ENCODE measurements at regions not wholly inside any gene's neighbourhood (a gene's known extent, or its start where the extent isn't known, plus 50 kb on each side); places are given as distances from the start of the nearest gene placed in this dataset.

DNA sequence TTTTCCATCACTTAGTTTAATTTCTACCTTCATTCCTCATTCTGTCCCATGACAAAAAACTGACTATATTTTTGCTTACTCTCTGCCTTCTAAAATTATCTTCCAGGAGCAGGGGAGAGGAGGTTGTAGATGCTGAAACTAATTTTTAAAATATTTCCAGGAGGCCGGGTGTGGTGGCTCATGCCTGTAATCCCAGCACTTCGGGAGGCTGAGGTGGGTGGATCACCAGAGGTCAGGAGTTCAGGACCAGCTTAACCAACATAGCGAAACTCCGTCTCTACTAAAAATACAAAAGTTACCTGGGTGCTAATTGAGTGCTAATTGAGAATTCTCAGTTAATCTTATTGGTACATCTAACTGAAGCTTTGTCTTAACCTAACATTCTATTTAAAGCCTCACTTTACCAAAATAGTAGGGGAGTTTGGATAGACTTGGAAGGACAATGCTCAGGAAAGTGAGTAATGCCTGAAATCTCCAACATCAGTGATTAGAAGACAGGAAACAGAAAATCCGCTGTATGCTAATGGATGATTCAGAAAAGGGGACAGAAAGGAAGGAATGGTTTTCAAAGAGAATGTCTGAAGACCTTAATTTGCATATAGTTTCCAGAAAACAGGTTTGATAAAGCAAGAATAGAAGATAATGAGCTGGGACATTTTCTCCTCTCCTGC is 336.1 kb downstream of the GBE1 start:
- TF ChIP-seq CTCF (IDR thresholded peaks at IDR 0.05): no peak

GRCh38 chr3:81419228-81419627 is 342.2 kb downstream of the GBE1 start:
- TF ChIP-seq CTCF (IDR thresholded peaks at IDR 0.05): peak; percentile 50

GRCh38 chr3:81416812-81417211 is 344.6 kb downstream of the GBE1 start:
- no peak for TF ChIP-seq CTCF (IDR thresholded peaks at IDR 0.05)

- no peak for TF ChIP-seq CTCF (IDR thresholded peaks at IDR 0.05)
Observed at GRCh38 chr3:81406318-81406717, 355.1 kb downstream of the GBE1 start.

DNA sequence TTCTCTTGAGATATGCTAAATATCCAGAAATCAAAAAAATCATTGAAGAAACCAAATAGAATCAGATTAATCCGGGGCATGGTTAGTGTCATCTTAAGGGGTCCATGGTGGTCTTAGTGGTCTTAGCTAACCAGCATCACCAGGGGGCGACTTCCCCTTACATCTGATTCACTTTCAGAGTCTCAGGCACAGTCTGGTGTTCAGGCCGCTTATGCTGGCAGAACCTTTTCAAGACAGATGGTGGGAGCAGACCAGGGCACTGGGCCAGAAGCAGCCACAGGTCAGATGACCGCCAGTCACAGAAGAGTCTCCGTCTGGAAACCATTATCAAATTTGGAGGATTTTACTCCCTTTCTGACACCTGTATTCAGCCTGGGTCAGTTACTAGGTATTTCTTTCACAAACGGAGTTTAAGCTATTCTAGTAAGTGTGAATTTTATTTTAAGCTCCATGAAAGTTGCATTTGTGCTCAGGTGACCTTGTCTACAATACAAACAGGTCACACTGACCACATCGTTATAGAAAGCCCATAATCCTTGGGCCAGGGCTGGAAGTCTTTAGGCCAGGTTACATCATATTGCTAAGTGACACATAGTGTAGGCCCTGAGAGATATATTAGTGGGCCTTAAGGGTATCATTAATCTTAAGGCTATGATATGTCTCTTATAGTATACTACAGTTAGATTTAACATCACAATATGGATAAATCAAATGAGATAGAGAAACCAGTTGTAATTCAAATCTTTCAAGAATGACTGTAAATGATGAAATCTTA is 365.5 kb downstream of the GBE1 start:
- no peak for TF ChIP-seq CTCF (IDR thresholded peaks at IDR 0.05)

DNA sequence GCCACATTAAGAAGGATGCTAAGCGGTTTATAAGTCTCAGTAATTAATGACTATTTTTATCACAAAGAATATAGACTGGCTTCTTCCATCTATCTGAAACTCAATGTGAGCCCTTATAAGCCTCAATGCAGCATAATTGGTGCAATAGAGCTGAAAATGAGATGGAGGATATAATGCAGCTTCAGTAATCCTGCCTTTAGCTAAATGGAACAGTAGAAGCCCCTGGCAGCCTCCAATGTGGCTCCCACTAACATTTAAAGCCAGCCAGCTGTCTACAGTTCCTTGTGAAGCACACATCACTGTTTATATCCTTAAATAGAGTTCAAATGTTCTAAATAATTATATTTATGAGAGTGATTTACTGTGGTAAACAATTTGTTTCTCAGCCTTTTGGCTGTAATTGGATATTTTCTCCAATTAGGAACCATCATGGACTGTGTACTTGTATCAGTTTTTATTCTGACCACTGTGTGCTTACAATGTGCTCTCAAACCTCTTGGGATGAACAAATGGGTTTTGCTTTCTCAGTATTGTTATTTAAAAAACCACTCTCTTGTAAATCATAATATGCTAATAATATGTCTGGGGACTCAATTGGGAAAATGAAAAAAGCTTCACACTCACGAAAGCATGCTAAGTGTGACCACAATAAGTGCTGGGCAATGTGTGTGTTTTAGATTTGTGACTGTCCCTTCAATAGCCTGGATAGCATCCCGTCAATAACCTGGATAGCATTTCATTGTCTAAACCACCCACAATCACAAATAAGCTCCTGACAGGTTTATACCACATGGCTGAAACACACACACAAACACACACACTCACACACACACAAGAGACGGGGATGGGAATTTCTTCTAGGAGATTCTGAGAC is 366.6 kb downstream of the GBE1 start:
- no peak for TF ChIP-seq CTCF (IDR thresholded peaks at IDR 0.05)

- no peak for TF ChIP-seq CTCF (IDR thresholded peaks at IDR 0.05)
Observed at GRCh38 chr3:81393251-81393650, 368.2 kb downstream of the GBE1 start.
